ENCODE measurements at regions not wholly inside any gene's neighbourhood (a gene's known extent, or its start where the extent isn't known, plus 50 kb on each side); places are given as distances from the start of the nearest gene placed in this dataset.
"Not testable (repeated sequence)": the region's sequence is repeated elsewhere in the genome, so short reads cannot be mapped to it uniquely, and the experiment has no call there.

- Histone ChIP-seq H3K36me3 (ENCODE audit: control insufficient read depth, insufficient read depth, low read length) (no peaks in the 10 kb centered on the region), H3K27me3 (ENCODE audit: control insufficient read depth, insufficient read depth, low read length) (no peaks in the 10 kb centered on the region), H3K4me3 (ENCODE audit: low read depth, low read length) (no peak overlapping the region)
- no peak for TF ChIP-seq CTCF (IDR thresholded peaks at IDR 0.05; ENCODE audit: insufficient read depth, low read length, poor library complexity, severe bottlenecking)
- no peak for DNase-seq (ENCODE audit: low read depth)
These were observed 487.7 kb upstream of the AUTS2 start for GRCh38 chr7:69110450-69111050.

- no peaks in the 10 kb centered on the region for H3K27me3 ChIP-seq (ENCODE audit: control insufficient read depth, insufficient read depth, low read length)
These were observed 483.9 kb upstream of the AUTS2 start for GRCh38 chr7:69114374-69114773.

GRCh38 chr7:69115788-69116187, 482.5 kb upstream of the AUTS2 start:
- H3K36me3 ChIP-seq (ENCODE audit: control insufficient read depth, insufficient read depth, low read length): no peaks in the 10 kb centered on the region
- no peak overlapping the region for H3K4me3 ChIP-seq (ENCODE audit: low read depth, low read length)
- H3K27me3 ChIP-seq (ENCODE audit: control insufficient read depth, insufficient read depth, low read length): no peaks in the 10 kb centered on the region
- DNase-seq (ENCODE audit: low read depth): no peak
- TF ChIP-seq CTCF (IDR thresholded peaks at IDR 0.05; ENCODE audit: insufficient read depth, low read length, poor library complexity, severe bottlenecking): no peak

More at GRCh38 chr7:69114374-69114773, 483.9 kb upstream of the AUTS2 start:
- no peak overlapping the region for H3K4me3 ChIP-seq (ENCODE audit: low read depth, low read length)
- no peaks in the 10 kb centered on the region for H3K36me3 ChIP-seq (ENCODE audit: control insufficient read depth, insufficient read depth, low read length)
- no peak for DNase-seq (ENCODE audit: low read depth)
- no peak for TF ChIP-seq CTCF (IDR thresholded peaks at IDR 0.05; ENCODE audit: insufficient read depth, low read length, poor library complexity, severe bottlenecking)

- H3K36me3 ChIP-seq (ENCODE audit: control insufficient read depth, insufficient read depth, low read length); H3K27me3 ChIP-seq (ENCODE audit: control insufficient read depth, insufficient read depth, low read length); DNase-seq (ENCODE audit: low read depth); H3K4me3 ChIP-seq (ENCODE audit: low read depth, low read length): not testable (repeated sequence)
These were observed 482.1 kb upstream of the AUTS2 start for GRCh38 chr7:69116196-69116595.

GRCh38 chr7:69122953-69123352, 475.3 kb upstream of the AUTS2 start:
- no peaks in the 10 kb centered on the region for H3K27me3 ChIP-seq (ENCODE audit: control insufficient read depth, insufficient read depth, low read length)
- no peak for DNase-seq (ENCODE audit: low read depth)
- TF ChIP-seq CTCF (IDR thresholded peaks at IDR 0.05; ENCODE audit: insufficient read depth, low read length, poor library complexity, severe bottlenecking): no peak
- no peaks in the 10 kb centered on the region for H3K36me3 ChIP-seq (ENCODE audit: control insufficient read depth, insufficient read depth, low read length)
- H3K4me3 ChIP-seq (ENCODE audit: low read depth, low read length): no peak overlapping the region

- no peak for DNase-seq (ENCODE audit: low read depth)
- H3K4me3 ChIP-seq (ENCODE audit: low read depth, low read length): no peak overlapping the region
- H3K27me3 ChIP-seq (ENCODE audit: control insufficient read depth, insufficient read depth, low read length): no peaks in the 10 kb centered on the region
- no peaks in the 10 kb centered on the region for H3K36me3 ChIP-seq (ENCODE audit: control insufficient read depth, insufficient read depth, low read length)
- no peak for TF ChIP-seq CTCF (IDR thresholded peaks at IDR 0.05; ENCODE audit: insufficient read depth, low read length, poor library complexity, severe bottlenecking)
These were observed 471.3 kb upstream of the AUTS2 start for GRCh38 chr7:69126896-69127479.
